ENCODE measurements at regions not wholly inside any gene's neighbourhood (a gene's known extent, or its start where the extent isn't known, plus 50 kb on each side); places are given as distances from the start of the nearest gene placed in this dataset.
"Not testable (repeated sequence)": the region's sequence is repeated elsewhere in the genome, so short reads cannot be mapped to it uniquely, and the experiment has no call there.

DNA sequence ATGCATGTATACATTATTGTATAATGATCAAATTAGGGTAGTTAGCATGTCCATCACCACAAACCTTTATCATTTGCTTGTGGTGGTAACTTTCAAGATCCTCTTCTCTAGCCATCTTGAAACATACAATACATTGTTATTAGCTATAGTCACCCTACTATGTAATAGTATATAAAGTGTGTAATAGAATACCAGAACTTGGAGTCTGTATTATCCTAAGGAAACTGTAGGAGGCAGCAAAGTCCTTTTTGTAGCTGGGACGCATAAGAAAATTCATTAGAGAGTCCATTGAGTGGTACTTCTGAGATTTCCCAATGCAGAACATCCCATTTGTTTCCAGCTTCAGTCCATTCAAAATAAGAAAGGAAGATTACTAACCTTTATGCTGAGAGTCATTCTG lies 325.9 kb upstream of the LRFN5 start:
- DNase-seq, result no peak

GRCh38 chr14:41277450-41277849 lies 329.2 kb upstream of the LRFN5 start:
- no peak for DNase-seq

- no peak for DNase-seq
These were observed 349.2 kb upstream of the LRFN5 start for GRCh38 chr14:41257476-41257875.

GRCh38 chr14:41235466-41235865 lies 371.2 kb upstream of the LRFN5 start:
- no peak for DNase-seq

DNA sequence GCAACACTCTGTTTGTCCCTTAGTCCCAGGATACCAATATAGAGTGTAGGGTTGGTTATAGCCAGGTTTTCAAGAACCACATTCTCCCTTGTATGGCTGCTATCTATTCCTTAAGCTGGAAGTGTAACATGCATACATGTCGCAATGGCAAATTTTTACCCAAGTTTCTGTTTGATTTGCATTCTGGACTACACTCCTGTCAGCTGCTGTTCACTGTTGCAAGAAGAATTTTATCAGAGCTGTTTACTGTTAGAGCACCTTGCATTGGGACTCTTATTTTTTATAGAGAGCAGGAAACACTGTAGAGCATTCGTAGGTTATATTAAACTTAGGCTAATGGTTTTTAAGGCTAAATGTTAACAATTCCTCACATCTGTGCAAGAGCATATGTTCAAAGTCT lies 376.0 kb upstream of the LRFN5 start:
- DNase-seq, result no peak

DNA sequence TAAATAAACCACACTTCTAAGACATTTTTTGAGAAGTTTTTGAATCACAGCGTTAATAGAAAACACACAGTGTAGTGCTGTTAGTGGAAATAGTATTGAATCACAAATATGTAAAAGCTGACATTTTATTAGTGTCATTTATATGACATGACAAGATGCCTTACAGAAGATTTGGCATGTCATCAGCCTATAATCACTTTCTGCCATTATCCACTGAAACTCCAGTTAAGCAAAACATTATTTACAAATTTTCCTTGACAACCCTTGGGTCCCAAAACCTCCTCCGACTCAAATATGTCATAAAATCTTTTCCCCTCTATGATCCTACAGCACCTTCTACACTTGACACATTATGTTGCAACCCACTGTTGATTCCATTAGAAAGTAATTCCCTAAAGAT lies 376.9 kb upstream of the LRFN5 start:
- DNase-seq, result no peak

DNA sequence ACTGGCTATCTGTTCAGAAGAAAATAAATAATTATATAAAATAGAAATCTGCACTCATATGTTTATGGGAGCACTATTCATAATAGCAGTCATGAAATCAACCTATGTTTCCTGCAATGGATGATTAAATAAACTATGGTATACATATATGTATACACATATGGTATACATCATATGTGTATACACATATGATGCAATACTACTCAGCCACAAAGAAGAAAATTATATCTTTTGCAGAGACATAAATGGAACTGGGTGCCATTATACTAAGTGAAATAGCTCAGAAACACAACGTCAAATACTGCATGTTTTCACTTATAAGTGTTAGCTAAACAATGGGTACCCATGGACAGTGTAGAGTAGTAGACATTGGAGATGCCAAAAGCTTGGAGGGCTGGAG lies 381.2 kb upstream of the LRFN5 start:
- no peak for DNase-seq

DNA sequence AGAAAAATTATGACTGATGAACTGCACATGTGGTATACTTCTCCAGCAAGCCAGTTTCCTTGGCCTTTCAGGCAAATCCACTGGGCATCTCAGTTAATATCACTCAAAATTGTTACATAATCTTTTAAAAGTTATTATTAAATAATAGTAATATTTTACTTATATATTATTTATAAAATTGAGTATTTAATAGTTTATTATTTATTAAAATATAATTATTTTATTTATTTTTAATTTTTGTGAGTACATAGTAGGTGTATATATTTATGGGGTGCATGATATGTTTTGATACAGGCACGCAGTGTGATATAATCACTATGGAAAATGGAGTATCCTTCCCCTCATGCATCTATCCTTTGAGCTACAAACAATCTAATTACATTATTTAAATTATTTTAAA lies 384.1 kb upstream of the LRFN5 start:
- DNase-seq, result no peak

DNA sequence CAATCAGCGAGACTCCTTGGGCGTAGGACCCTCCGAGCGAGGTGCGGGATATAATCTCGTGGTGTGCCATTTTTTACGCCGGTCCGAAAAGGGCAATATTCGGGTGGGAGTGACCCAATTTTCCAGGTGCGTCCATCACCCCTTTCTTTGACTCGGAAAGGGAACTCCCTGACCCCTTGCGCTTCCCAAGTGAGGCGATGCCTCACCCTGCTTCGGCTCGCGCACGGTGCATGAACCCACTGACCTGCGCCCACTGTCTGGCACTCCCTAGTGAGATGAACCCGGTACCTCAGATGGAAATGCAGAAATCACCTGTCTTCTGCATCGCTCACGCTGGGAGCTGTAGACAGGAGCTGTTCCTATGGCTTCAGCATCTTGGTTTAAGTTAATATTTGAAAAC lies 391.7 kb upstream of the LRFN5 start:
- DNase-seq, result not testable (repeated sequence)

DNA sequence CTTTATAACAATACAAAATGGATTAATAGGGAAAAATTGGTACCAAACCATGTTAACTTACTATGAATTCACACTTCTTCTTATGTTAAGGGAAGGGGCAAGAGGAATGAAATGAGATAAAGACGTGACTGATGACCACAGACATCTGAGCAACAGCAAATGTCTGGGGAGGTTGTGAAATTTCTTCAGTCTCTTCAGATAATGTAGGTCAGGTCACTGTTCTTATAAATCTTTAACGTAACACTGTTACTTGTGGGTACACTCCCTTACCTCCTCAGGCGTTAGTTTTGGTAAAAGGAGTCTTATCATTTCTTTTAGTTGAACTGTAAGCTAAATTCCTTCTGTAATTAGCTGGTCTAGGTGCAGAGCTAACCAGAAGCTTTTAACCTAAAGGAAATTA lies 405.0 kb upstream of the LRFN5 start:
- DNase-seq, result no peak

DNA sequence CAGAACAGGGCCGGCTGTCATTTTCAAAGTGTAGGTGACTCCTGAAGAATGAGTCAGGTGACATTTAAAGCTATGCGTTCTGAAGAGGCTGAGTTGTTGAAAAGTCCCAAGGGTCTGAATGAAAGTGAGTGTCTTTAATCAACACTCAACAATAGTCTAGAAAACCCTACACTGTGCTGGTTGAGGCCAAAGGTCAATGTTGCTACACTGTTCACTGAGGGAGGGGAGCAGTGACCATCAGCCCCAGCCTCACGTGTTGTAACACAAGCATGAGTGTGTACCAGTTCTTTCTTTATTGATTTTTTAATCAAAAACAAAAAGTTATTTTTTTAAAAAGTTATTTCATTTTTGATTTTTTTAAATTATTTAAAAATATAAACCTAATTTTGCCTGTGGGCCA lies 418.8 kb upstream of the LRFN5 start:
- no peak for DNase-seq

DNA sequence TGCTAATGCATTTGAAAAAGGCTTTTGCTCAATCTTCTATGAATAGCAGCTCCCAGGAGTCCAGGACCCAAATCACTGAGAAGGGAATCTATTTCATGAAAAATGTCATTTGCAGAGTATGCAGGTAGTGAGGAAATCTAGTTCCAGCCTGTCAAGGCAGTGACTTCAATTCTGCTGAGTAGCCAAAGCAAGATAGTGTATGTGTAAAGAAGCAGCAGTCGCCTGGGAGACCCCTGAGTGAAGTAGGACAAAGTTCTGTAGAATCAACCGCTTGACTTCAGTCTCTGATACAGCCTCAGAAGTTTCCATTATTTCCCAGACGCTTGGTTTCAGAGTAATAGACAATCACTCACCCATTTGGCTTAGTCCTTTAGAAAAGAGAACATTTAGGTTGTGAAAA lies 435.6 kb upstream of the LRFN5 start:
- DNase-seq, result no peak

- DNase-seq, result no peak
These were observed 439.6 kb upstream of the LRFN5 start for GRCh38 chr14:41167040-41167439.

GRCh38 chr14:41154143-41154807 lies 452.4 kb upstream of the LRFN5 start:
- no peak for DNase-seq

DNA sequence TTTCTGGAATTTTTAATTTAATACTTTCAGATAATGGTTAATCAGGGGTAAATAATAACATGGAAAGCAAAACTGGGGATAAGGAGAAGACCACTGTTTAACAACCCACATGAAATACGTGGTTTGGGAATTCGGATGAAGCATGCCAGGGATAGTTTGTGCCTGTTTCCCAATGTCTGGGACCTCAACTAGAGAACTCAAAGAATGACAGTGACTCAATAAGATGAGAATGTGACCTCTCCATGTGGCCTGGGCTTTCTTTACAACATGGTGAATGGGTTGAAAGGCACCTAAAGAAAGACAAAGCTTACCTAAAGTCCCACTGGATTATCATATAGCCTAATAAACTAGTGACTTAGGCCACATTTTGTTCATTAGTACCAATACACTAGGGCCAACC lies 460.3 kb upstream of the LRFN5 start:
- no peak for DNase-seq

DNA sequence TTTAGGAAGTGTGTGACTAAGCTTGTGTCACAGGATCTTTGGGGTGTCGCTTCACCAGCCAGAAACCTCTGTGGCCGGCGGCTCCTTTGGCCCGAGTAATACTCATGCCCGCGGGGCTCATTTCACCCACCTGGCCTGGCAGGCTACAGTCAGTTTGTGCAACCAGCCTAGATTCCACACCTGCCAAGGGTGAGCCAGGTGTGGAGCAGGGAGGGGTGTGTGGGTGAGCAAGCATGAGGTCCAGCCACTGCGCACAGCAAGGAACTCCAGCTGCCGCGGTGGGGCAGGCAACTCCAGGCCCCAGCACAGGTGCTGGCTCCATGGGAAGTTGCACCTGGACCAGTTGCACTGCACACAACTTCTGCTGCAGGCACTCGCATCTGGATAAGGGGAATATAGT lies 462.3 kb upstream of the LRFN5 start:
- no peak for DNase-seq

GRCh38 chr14:41137741-41138140 lies 468.9 kb upstream of the LRFN5 start:
- DNase-seq, result no peak

DNA sequence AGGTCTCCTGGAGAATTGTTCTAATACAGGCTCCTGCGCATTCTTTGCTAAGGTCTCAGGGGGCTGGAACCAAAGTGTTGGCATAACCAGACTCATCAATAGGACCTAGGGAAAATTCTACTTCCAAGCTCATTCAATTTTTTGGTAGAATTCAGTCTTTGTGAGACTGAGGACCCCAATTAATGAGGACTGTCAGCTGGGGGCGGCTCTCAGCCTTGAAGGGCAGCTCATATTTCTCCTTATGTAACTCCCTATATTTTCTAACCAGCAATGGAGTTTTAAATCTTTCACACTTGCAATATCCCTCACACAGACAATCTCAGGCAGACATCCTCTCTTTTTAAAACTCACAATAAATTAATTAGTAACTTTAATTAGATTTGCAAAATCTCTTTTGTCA lies 476.4 kb upstream of the LRFN5 start:
- no peak for DNase-seq

DNA sequence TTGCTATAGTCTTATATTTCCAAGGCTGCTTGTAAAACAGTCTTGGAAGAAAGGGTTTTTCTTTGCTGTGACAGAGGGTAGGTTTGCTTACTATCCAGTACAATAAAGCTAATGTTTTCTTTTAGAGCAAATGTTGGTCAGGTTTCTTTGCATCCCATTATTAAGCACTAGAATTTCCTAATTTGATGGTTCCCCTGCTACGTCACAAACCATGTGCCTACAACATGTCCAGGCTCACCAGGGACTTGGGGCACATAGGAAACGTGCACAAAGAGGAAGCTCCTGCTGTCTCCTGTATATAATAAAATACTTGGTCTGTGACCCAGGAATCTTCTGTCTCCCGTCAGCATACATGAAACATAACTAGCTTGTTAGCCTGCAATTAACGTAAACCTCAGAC lies 486.3 kb upstream of the LRFN5 start:
- DNase-seq, result no peak

DNA sequence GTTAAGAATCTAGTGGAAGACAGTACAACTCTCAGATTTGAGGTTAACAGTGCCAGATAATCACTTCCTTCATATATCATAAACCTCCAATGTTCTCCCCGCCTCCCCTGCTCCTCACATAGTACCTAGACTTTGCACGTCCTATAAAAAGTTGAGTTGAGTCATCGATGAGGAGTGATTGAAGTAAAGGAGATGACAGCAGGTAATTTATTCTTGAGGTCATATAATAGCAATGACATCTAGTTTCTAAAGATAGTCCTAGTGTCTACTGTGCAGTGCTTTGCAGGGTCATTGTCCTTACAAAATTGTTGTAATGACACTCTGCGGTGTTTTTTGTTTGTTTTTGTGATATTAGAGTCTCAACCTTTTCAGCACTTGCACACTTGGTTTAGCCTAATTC lies 510.5 kb upstream of the LRFN5 start:
- no peak for DNase-seq

GRCh38 chr14:41087056-41087455 lies 519.6 kb upstream of the LRFN5 start:
- DNase-seq, result no peak

- DNase-seq, result no peak
These were observed 533.1 kb upstream of the LRFN5 start for GRCh38 chr14:41073544-41073943.

DNA sequence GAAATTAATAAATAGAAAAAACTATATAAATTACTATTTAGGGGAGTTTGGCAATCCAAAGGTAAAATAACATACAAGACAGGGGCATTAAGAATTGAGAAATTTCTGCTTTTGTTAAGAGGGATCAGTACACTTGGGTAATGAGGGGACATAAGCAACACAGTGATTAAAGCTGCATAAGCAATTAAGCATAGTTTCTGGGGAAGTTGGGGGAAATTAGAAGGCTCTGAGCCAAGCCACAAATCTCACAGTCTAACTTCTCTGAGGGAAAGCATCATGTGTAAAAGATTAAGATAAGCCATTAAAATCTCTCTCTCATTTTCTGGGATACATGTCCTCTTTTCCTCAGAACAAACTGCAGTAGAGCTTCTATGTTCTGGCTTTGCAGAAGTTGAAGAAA lies 533.9 kb upstream of the LRFN5 start:
- DNase-seq, result no peak

- DNase-seq, result no peak
These were observed 535.3 kb upstream of the LRFN5 start for GRCh38 chr14:41071351-41071750.

DNA sequence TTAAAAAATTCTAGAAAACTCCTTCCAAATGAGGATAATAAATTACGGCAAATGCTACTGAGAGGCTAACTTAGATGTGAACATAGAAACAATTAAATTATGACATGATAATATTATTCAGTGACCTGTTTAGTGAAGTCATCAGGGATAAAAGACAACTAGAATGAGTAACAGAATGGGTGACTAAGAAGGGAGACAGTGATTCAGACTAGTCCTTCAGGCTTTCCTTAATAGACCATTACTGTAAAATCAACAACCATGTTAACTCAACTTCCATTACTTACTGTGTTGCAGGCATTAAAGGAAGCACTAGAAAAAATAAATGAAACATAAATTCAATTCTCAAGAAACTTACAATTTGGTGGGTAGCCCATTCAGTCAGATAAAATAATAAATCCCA lies 543.9 kb upstream of the LRFN5 start:
- DNase-seq, result no peak

GRCh38 chr14:41055589-41055988 lies 551.1 kb upstream of the LRFN5 start:
- no peak for DNase-seq
